GM10266 (cell line): ENCODE measurements at regions not wholly inside any gene's neighbourhood (a gene's known extent, or its start where the extent isn't known, plus 50 kb on each side); places are given as distances from the start of the nearest gene placed in this dataset.
"Not testable (repeated sequence)": the region's sequence is repeated elsewhere in the genome, so short reads cannot be mapped to it uniquely, and the experiment has no call there.

ENCODE experiments used
- DNase-seq: peaks from one replicate; pipeline ENCODE4 v3.0.0; 2012; ENCODE audit errors: extremely low spot score
- TF ChIP-seq, protein P1 (sequence below): IDR thresholded peaks from 2 replicates; pipeline ENCODE4 v1.5.1; 2012; ENCODE audit warnings: mild to moderate bottlenecking, low read depth; ENCODE audit not compliant: control insufficient read depth, insufficient read depth; ENCODE audit errors: missing control alignments

DNA sequence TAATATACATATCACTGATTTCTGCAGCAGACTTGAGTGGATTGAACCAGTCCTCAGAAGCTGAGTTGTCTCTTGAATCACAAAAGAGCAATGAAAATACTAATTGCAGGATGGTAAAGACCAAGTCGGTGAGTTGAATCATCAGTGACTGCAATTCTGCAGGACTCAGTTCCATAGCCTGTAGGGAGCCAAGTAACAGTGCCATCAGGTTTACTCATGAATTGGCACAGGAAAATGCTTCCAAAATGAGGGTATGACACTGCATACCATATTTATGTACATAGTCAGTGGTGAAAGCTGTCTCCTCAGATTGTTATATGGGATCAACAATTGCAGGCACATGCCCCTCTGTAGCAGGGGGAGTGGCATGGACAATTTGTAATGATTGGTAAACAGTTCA lies 192.8 kb downstream of the CCNG2 start:
- DNase-seq = no peak
- TF ChIP-seq, protein P1, sequence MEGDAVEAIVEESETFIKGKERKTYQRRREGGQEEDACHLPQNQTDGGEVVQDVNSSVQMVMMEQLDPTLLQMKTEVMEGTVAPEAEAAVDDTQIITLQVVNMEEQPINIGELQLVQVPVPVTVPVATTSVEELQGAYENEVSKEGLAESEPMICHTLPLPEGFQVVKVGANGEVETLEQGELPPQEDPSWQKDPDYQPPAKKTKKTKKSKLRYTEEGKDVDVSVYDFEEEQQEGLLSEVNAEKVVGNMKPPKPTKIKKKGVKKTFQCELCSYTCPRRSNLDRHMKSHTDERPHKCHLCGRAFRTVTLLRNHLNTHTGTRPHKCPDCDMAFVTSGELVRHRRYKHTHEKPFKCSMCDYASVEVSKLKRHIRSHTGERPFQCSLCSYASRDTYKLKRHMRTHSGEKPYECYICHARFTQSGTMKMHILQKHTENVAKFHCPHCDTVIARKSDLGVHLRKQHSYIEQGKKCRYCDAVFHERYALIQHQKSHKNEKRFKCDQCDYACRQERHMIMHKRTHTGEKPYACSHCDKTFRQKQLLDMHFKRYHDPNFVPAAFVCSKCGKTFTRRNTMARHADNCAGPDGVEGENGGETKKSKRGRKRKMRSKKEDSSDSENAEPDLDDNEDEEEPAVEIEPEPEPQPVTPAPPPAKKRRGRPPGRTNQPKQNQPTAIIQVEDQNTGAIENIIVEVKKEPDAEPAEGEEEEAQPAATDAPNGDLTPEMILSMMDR = no peak

DNA sequence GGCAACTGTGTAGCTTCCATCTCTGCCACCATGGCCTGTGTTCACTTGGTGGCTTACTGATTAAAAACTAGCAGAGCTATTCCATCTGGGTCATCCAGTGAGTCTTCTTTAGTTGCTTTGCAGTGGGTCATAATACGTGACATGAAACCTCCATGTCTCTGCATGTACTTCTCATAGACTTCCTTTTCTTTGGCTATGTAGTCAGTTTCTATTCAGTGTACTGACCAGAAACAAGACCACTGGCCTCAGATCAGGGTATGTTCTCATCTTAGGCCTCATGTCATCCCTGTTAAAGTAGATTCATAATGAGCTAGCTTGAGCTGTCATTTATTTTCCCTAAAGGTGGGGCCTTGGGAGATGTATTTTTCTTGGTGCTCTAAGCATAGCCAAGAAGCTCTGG lies 195.2 kb downstream of the CCNG2 start:
- TF ChIP-seq, protein P1 = no peak
- DNase-seq = no peak

DNA sequence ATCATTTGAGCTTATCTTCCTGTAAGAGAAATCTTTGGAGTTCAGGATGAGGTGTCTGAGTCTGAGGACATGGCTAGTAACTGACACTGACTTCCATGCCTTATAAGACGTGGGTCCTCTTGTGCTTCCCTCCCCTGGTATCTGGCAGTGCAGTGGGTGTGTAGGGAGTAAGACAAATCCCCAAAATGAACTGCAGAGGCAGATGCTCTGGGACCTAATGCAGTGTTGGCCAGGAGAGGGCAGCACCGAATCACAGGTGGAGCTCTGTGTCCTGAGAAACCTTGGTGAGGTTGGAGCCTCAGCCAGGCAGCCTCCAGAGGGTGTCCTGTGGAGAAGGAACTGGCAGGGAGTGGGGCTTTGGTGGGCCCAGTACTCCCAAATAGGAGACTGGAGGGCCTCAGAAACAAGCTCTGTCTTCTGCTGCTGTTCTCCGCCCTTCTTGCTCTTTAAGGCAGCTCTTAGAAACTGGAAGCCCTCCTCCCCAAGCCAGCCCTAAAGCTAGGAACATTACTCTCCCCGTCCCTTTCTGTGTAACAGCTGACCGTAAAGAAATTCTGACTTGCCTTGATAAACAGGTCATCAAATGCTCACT lies 196.8 kb downstream of the CCNG2 start:
- DNase-seq = not testable (repeated sequence)

DNA sequence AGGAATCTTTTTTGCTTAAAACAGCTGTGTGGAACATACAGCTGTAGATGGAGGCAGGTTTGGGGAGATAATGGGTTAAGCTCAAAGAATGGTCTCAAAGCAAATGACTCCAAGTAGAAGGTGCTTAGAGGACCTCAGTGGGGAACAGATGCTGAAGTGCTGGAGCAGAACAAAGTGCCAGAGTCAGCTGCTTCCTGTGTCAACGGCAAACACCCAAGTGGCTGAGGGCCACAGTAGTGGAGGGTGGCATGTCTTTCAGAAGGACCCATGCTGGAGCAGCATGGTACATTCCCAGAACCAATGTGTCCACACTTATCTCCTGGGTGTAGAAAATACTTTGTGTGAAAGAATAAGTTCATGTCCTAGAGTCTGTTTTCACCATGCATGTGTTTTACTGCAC lies 197.5 kb downstream of the CCNG2 start:
- DNase-seq = no peak
- TF ChIP-seq, protein P1 = no peak

DNA sequence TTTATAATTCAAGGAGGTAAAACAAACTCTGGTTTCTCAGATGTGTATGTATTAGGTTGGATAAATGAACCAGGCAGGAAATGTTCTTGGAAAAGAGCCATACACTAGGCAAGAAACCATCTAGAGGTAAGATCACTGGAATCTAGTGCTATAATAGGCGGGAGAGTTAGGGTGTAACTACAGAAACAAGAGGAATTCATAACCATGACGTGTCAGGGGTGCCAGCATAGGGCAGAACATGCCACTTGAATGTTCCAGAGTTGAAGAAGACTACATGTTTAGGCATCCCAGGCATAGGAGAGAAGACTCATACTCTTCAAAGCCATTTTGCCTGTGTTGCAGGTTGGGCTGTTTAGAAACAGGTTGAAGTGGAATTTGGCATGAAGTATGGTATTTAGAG lies 198.7 kb downstream of the CCNG2 start:
- TF ChIP-seq, protein P1 = no peak
- DNase-seq = no peak

DNA sequence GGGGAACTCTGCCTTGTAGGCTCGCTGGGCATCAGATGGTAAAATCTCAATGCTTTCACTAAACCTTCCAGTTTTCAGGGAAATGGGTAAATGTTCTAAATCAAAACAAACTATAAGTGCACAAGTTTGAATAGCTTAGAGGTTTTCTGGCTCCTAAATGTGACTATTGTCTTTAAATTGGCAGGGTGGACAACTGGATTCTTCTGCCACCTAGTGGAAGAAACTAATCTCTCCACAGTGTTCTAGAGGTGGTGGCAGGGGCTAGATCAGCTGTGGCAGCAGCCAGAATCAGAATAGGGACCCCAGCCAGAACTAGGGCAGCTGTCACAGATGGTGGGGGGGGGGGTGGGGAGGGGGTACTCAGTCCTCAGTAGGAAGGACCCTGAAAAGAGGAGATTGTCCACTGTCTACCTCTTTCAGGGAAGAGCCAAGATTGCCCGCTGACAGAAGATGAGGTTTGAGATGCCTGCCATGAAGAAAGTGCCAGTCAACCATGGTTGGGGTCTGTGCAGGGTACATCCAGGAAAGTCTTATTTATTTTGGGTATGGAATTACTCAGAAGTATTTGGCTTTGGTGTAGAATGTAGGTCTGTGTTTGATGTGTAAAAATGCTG lies 201.4 kb downstream of the CCNG2 start:
- DNase-seq = peak; percentile 45
- TF ChIP-seq, protein P1 = peak; percentile 66

DNA sequence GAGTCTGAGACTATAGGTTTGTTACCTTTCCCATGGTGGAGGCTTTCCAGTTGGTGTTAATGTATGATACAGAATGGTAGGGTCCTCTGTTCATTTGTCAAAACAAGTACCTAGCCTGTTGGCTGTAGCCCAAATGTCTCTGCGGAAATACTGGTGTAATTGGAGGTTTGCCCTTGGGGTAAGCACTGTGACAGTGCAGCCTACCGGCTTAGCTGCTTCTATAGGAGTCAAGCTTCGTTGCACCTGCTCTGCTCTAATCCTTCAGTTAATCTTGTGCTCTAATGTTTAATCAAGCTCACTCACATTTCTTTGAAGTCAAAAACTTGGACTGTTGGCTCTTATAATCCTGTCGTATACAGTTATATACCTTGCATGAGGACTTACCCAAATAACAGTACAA lies 203.4 kb downstream of the CCNG2 start:
- TF ChIP-seq, protein P1 = no peak
- DNase-seq = no peak

DNA sequence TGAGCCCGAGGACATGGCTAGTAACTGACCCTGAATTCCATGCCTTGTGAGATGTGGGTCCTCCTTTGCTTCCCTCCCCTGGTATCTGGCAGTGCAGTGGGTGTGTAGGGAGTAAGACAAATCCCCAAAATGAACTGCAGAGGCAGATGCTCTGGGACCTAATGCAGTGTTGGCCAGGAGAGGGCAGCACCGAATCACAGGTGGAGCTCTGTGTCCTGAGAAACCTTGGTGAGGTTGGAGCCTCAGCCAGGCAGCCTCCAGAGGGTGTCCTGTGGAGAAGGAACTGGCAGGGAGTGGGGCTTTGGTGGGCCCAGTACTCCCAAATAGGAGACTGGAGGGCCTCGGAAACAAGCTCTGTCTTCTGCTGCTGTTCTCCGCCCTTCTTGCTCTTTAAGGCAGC lies 209.9 kb downstream of the CCNG2 start:
- not testable (repeated sequence) for DNase-seq
